ENCODE measurements at regions not wholly inside any gene's neighbourhood (a gene's known extent, or its start where the extent isn't known, plus 50 kb on each side); places are given as distances from the start of the nearest gene placed in this dataset.
"Not testable (repeated sequence)": the region's sequence is repeated elsewhere in the genome, so short reads cannot be mapped to it uniquely, and the experiment has no call there.

DNA sequence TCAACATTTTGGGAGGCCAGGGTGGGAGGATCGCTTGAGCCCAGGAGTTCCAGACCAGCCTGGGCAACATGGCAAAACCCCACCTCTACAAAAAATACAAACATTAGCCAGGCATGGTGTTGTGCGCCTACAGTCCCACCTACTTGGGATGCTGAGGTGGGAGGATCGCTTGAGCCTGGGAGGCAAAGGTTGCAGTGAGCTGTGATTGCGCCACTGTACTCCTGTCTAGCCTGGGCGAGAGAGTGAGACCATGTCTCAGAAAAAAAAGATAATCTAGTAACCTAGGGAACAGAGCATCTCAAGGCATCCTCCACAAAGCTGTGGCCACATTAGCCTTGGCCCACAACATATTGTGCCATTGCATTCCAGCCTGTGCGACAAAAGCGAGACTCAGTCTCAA is 57.1 kb upstream of the LYRM9 start:
- TF ChIP-seq, protein P1, sequence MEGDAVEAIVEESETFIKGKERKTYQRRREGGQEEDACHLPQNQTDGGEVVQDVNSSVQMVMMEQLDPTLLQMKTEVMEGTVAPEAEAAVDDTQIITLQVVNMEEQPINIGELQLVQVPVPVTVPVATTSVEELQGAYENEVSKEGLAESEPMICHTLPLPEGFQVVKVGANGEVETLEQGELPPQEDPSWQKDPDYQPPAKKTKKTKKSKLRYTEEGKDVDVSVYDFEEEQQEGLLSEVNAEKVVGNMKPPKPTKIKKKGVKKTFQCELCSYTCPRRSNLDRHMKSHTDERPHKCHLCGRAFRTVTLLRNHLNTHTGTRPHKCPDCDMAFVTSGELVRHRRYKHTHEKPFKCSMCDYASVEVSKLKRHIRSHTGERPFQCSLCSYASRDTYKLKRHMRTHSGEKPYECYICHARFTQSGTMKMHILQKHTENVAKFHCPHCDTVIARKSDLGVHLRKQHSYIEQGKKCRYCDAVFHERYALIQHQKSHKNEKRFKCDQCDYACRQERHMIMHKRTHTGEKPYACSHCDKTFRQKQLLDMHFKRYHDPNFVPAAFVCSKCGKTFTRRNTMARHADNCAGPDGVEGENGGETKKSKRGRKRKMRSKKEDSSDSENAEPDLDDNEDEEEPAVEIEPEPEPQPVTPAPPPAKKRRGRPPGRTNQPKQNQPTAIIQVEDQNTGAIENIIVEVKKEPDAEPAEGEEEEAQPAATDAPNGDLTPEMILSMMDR (IDR thresholded peaks at IDR 0.05; ENCODE audit: poor library complexity, severe bottlenecking) = not testable (repeated sequence)
- TF ChIP-seq RAD21 (conservative IDR thresholded peaks at IDR 0.05); EP300 (conservative IDR thresholded peaks at IDR 0.05; ENCODE audit: poor library complexity, severe bottlenecking); POLR2AphosphoS5 (IDR thresholded peaks at IDR 0.05); EZH2 (IDR thresholded peaks at IDR 0.05; ENCODE audit: borderline replicate concordance, insufficient read depth, low read length, poor library complexity, severe bottlenecking): not testable (repeated sequence)

Measured in neural cell (in vitro differentiated cells).